Skeletal muscle cell (primary cell): ENCODE measurements at regions not wholly inside any gene's neighbourhood (a gene's known extent, or its start where the extent isn't known, plus 50 kb on each side); places are given as distances from the start of the nearest gene placed in this dataset.
"Not testable (repeated sequence)": the region's sequence is repeated elsewhere in the genome, so short reads cannot be mapped to it uniquely, and the experiment has no call there.

Source experiments
- DNase-seq: peaks from one replicate; pipeline ENCODE4 v3.0.0-alpha.2; 2010; ENCODE audit warnings: low read depth
- H3K4me3 ChIP-seq: 2 replicates; pipeline ENCODE4 v1.5.1; 2011; ENCODE audit warnings: low read depth, mild to moderate bottlenecking, control low read depth, low read length, moderate library complexity

GRCh38 chr12:25310071-25310470 lies 59.3 kb upstream of the KRAS start:
- DNase-seq, H3K4me3 ChIP-seq: not testable (repeated sequence)

DNA sequence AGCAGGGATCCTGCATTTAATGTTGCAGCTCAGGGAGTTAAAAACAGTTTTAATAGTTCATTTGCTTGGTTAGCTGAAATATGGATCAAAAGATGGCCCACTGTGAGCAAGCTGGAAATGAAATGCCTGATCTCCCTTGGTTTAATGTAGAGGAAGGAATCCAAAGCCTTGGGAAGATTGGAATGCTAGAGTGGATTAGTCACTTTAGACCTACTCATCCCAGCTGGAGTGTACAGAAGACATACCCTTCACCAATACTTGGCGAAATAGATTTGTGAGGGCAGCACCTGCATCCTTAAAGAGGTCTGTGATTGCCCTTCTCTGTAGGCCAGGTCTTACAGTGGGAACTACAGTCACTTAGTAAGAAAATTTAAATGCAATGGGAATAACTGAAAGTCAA lies 58.0 kb upstream of the KRAS start:
- no peak for DNase-seq

DNA sequence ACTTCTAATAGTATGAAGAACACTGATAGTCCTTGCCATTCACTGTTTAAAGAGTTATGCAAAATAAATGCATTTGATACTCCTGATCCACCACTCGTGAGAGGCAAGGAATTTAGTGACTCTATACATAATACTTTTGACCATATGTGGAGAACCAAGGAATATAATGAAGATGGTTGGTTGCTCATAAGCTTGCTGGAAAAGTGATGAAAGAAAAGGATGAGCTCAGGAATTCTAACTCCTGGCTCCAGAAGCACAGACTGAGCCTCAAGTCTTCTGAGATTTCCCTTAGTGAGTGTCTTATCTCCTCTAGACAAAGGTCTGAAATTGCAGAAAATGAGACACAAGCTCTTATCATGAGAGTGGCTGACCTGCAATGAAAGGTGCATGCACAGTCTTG lies 57.1 kb upstream of the KRAS start:
- DNase-seq: no peak
- H3K4me3 ChIP-seq: no peak overlapping the region

More for the DNA sequence above, 58.0 kb upstream of the KRAS start:
- no peak overlapping the region for H3K4me3 ChIP-seq

DNA sequence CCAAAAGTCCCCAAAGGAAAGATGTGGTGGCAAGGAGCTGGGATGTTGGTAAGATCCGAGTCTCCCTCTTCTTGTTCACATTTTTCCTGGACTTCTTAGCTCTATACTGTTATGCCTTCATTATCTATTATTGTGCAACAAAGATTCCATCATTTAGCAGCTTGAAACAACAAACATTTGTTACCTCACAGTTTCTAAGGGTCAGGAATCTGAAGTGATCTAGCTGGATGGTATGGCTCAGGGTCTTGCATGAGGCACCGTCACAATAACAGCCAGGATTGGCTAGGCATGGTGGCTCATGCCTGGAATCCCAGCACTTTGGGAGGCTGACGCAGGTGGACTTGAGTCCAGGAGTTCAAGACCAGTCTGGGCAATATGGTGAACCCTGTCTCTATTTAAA lies 51.1 kb upstream of the KRAS start:
- DNase-seq: no peak
- no peak overlapping the region for H3K4me3 ChIP-seq
